Endometrium (tissue), 2 donors: ENCODE measurements at regions not wholly inside any gene's neighbourhood (a gene's known extent, or its start where the extent isn't known, plus 50 kb on each side); places are given as distances from the start of the nearest gene placed in this dataset.
A peak's percentile ranks its signal among the peaks of the same experiment; 100 is the strongest.

Source experiments
- FAIRE-seq: peaks from 2 replicates; lab custom pipeline; 2012; peaks lifted over from hg19 to GRCh38; lab: Jason Lieb, UNC
- donor health status: control.
- donor health status: control.

DNA sequence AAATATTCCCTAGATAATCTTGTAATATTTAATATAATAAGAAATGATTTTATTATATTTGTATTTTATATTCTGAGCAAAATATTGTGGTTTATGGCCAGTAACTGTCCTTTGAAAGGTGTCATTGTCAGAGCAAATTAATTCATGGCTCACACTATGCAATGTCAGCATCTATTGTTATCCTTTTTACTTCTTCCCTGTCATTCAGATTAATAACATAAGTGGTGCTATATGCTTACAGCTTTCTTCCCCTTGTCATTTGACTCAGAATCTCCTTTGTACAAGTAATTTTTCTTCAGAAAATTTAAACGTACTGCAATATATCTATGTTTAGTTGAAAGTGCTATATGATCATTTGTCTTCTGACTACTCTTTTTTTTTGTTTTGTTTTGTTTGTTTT is 1738.2 kb upstream of the MIR17HG start:
- FAIRE-seq = no peak

- FAIRE-seq = no peak
Measured at GRCh38 chr13:89610331-89610730, 1737.2 kb upstream of the MIR17HG start.

DNA sequence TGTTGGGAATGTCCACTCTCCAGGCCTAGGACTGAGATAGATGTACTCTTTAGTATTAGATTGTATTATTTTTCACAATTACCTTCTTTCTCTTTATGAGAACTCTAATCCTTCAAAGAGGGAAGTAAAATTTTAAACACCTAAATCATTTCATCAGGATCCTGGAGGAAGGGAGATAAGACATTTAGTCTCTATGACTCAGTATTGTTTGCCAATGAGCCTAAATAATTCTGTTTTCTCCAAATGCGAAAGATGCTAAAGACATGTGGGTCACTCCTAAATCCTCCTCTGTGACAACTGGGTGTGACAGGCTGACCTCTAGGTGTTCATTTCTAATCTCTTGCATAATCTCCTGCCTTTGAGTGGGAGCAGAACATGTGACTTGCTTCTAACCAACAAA is 1736.6 kb upstream of the MIR17HG start:
- no peak for FAIRE-seq

DNA sequence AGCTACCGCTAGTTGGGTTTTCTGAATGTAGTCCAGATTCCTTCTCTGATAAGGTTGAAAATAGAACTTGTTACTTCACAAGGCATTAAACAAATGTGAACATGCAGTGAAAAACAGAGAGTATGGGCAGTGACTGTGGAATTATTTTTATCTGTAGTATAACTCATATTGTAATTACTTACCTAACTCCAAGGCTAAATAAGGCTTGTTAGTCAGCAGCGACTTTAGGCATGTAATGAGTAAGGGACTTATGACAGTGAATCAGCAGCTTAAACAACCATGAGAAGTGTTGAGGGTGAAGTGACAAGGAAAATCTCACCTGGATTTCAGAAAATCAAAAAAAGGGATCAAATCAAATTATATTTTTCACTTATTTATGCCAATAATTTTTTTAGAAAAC is 1719.5 kb upstream of the MIR17HG start:
- FAIRE-seq = no peak

- FAIRE-seq = no peak
Measured at GRCh38 chr13:89628567-89628966, 1718.9 kb upstream of the MIR17HG start.

GRCh38 chr13:89650226-89650625 is 1697.3 kb upstream of the MIR17HG start:
- no peak for FAIRE-seq

DNA sequence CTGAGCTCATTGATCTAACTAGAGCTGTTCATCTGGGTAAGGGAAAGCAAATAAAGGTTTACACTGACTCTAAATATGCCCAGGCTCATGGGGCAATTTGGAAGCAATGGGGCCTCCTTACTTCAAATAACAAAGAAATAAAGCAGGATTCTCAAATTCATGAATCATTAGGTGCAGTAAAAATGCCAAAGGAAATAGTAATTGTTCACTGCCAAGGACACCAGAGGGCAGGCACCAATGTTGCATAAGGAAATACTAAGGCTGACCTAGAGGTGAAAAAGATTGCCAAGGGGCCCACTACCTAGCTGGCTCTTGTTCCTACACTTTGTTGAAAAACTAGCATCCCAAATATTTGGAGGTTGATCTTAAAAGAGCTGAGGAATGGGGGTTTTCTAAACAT is 1686.7 kb upstream of the MIR17HG start:
- no peak for FAIRE-seq

DNA sequence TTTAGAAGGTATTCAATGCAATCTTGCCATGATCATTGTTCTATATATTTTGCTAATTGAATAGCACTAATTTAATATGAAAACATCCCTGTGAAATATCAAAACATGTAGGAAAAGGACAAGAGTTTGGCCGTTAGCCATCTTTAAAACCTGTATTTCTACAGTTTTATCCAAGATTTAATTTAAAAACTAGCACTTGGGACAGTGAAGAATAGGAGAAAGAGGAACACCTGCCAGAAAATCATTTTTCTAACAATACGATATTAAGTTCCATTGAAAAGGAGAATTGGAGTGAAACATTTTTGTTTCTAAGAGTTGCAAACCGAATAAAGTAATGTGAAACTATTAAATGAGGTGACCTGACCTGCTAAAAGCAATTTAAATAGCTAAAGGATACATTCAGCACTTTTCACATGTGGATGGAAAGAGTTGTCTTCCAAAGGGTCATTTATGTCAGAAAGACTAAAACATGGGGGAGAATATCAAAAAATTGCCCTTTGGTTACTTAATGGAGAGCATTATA is 1673.6 kb upstream of the MIR17HG start:
- FAIRE-seq = peak; percentile 53

GRCh38 chr13:89678466-89679121 is 1668.9 kb upstream of the MIR17HG start:
- FAIRE-seq = no peak

DNA sequence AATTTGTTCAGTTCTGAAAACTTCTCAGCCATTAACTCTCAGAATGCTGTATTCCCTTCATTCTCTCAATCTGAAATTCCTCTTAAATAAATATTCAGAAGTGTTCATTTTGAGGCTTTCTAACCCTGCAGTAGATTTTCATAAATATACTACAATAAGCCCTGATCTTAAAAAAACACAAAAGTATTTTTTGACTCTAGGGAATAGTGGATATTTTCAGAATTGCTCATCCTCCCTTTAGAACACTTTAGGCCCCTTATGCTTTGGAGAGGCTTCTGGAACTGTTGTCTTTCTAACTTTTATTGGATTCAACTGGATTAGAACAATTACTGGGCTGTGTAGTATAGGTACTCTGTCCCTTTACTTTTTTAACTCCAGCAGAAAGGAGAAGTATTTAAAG is 1662.6 kb upstream of the MIR17HG start:
- FAIRE-seq = no peak

GRCh38 chr13:89686171-89686570 is 1661.3 kb upstream of the MIR17HG start:
- FAIRE-seq = no peak

DNA sequence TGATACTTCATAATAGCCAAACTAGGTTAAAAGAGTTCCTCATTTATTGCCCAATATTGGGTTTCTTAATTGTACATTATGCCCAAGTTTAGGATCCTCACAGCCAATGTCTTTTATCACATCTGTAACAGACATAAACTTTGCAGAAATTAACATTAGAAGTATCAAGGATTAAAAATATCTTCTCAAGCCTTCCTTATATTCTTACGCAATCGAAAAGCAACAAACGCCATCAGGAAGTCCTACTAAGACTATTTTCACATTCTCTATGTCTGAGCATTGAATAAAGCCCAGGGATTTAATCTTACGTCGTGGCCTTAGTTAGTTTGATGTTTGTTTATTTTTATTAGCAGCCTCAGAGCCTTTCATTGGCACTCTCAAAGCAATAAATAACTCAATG is 1660.4 kb upstream of the MIR17HG start:
- no peak for FAIRE-seq

GRCh38 chr13:89688918-89689317 is 1658.6 kb upstream of the MIR17HG start:
- FAIRE-seq = no peak

GRCh38 chr13:89694451-89694850 is 1653.0 kb upstream of the MIR17HG start:
- peak; percentile 93 for FAIRE-seq

DNA sequence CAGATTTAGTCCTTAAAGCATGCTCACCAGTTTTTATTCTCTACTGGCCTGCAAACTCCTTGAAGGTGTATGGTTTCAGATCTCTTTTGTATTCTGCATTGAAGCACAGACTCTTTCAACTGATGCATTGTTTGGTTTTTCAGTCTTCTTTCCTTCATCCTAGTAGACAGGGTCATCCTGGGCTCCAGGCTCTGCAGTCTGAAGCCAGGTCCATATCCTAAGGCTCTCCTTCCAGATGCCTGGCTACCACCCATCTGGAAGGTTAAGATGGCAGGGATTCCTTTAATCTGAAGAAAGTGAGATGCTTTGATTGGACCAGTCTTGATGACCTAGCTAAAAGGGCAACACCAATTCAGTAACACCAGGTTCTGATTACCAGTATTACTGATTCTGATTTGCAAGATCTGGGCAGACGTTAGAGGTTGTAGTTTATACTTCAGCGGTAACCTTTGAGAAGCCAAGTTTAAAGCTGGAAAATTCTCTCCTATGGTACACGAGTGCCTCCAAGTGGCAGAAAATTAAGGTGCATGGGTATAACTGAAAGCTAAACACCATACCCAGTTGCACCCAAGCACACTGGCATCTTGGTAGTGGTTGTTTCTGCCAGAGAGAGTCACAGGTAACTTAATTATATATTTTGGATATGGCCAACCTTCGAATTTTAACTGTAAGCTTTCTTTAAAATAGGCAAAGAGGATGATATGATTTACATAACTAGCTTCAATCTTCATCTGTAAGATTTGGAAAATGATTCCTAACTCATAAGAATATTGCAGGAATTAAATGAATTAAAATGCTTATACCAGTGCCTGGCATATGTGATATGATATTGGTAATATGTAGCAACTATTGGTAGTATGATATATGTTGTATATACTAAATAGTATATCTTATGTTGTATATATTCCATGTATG is 1651.9 kb upstream of the MIR17HG start:
- FAIRE-seq = no peak

- FAIRE-seq = no peak
Measured at GRCh38 chr13:89701913-89702312, 1645.6 kb upstream of the MIR17HG start.

- FAIRE-seq = peak; percentile 84
Measured at GRCh38 chr13:89704040-89704439, 1643.4 kb upstream of the MIR17HG start.

- FAIRE-seq = no peak
Measured at GRCh38 chr13:89708013-89708412, 1639.5 kb upstream of the MIR17HG start.

DNA sequence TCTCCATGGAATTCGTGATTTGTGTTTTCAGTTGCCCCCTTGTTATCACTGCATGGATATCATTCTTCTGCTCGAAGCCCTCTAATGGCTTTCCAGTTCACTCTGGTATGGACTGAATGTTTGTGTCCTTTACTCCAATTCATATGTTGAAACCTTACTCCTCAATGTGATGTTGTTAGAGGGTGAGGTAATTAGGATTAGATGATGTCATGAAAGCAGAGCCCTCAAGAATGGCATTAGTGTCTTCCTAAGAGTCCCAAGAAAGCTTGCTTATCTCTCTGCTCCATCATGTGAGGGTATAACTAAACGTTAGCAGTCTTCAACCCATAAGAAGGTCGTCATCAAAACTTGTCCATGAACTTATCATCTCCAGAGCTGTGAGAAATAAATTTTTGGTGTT is 1626.3 kb upstream of the MIR17HG start:
- no peak for FAIRE-seq

DNA sequence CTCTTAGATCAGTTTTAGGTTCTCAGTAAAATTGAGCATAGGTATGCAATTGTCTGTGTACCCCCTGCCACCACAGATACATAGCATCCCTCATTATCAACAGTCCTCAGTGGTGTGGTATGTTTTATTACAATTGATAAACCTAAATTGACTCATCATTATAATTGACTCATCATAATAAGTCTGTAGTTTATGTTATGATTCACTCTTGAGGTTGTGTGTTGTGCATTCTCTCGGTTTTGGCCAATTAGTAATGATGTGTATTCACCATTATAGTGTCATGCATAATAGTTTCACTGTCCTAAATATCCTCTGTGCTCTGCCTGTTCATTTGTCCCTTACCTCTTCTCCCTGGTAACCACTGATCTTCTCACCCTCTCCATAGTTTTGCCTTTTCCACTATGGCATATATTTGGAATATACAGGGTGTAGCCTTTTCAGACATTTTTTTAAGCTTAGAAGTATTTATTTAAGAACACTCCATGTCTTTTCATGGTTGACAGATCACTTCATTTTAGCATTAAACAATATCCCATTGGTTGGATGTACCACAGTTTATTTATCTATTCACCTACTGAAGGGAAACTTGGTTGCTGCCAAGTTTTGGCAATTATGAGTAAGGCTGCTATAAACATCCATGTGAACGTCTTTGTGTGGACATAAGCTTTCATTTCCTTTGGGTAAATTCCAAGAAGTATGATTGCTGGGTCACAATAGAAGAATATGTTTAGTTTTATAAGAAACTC is 1620.6 kb upstream of the MIR17HG start:
- no peak for FAIRE-seq

GRCh38 chr13:89733829-89734228 is 1613.7 kb upstream of the MIR17HG start:
- no peak for FAIRE-seq

GRCh38 chr13:89737051-89737450 is 1610.4 kb upstream of the MIR17HG start:
- no peak for FAIRE-seq

DNA sequence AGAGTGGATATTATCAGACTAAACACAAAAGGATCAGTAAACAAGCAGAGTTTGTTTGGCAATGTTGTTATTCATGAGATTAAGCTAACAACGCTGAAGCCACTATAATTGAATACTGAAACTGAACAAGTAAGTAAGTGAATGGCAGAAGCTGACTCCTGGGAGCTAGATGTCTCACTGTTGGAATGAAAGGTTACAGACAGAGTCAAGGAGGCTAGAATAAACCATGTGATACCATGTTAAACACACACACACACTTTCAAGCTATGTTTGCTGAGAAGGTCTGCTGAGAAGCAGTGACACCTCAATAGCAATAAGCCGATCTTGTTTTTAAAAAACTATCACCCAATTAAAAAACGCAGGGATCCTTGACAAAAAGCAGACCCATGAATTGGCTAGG is 1609.4 kb upstream of the MIR17HG start:
- no peak for FAIRE-seq
